ENCODE measurements at regions not wholly inside any gene's neighbourhood (a gene's known extent, or its start where the extent isn't known, plus 50 kb on each side); places are given as distances from the start of the nearest gene placed in this dataset.

- TF ChIP-seq ZBTB10 (tag by site-specific recombination; IDR thresholded peaks at IDR 0.05) (no peak), GLIS2 (tag by site-specific recombination; IDR thresholded peaks at IDR 0.05) (no peak)
- TF ChIP-seq, protein P1, sequence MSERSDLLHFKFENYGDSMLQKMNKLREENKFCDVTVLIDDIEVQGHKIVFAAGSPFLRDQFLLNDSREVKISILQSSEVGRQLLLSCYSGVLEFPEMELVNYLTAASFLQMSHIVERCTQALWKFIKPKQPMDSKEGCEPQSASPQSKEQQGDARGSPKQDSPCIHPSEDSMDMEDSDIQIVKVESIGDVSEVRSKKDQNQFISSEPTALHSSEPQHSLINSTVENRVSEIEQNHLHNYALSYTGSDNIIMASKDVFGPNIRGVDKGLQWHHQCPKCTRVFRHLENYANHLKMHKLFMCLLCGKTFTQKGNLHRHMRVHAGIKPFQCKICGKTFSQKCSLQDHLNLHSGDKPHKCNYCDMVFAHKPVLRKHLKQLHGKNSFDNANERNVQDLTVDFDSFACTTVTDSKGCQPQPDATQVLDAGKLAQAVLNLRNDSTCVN (tag by site-specific recombination; optimal IDR thresholded peaks at IDR 0.05), result no peak
These were observed 350.1 kb upstream of the TNRC6C start (continued) for GRCh38 chr17:77608431-77608830.

GRCh38 chr17:77609553-77610517 is 348.7 kb upstream of the TNRC6C start:
- no peaks in the 10 kb centered on the region for H3K36me3 ChIP-seq (ENCODE audit: control insufficient read depth in 2 of 2, insufficient read depth in 1 of 2, low read length in 2 of 2)
- ChIA-PET CTCF (interaction anchor here (0.5 to 1.5 kb wide), 3 partner anchors 67 to 234 kb away, joined by 3 to 4 read pairs (median 3); no protein-coding TSS in a partner anchor), POLR2A (interaction anchor here (0.6 kb wide), 1 partner anchor 262 kb away, joined by 4 read pairs; no protein-coding TSS in a partner anchor)
- no peaks in the 10 kb centered on the region for H3K9me3 ChIP-seq (ENCODE audit: control insufficient read depth, insufficient read depth, low read depth, low read length)
- TF ChIP-seq ZNF324 (tag by site-specific recombination; IDR thresholded peaks at IDR 0.05) (no peak), ZEB2 (tag by site-specific recombination; IDR thresholded peaks at IDR 0.05) (no peak), ZNF521 (tag by site-specific recombination; IDR thresholded peaks at IDR 0.05) (no peak)
- no peak overlapping the region for H3K4me3 ChIP-seq (ENCODE audit: low read depth, low read length)
- no peak overlapping the region for H3K27ac ChIP-seq (ENCODE audit: extremely low read depth, low read depth, low read length)
- no peaks in the 10 kb centered on the region for H3K4me1 ChIP-seq (ENCODE audit: control insufficient read depth, insufficient read depth, low read length)

GRCh38 chr17:77610518-77610893 is 348.0 kb upstream of the TNRC6C start:
- no peak overlapping the region for H3K27ac ChIP-seq (ENCODE audit: extremely low read depth, low read depth, low read length)
- no peaks in the 10 kb centered on the region for H3K4me1 ChIP-seq (ENCODE audit: control insufficient read depth, insufficient read depth, low read length)
- ChIA-PET CTCF (interaction anchor here (0.5 to 1.5 kb wide), 3 partner anchors 68 to 233 kb away, joined by 3 to 4 read pairs (median 3); no protein-coding TSS in a partner anchor), POLR2A (no interaction called here)
- TF ChIP-seq ZNF791 (tag by site-specific recombination; IDR thresholded peaks at IDR 0.05), result no peak
- no peak for TF ChIP-seq ZNF555 (tag by site-specific recombination; conservative IDR thresholded peaks at IDR 0.05)
- no peak for TF ChIP-seq ZNF354C (tag by site-specific recombination; IDR thresholded peaks at IDR 0.05; ENCODE audit: borderline replicate concordance, low read depth)
- no peak for TF ChIP-seq BCL11A (tag by site-specific recombination; IDR thresholded peaks at IDR 0.05; ENCODE audit: low read depth)
- TF ChIP-seq ZNF223 (tag by site-specific recombination; IDR thresholded peaks at IDR 0.05), result no peak
- no peak for TF ChIP-seq ZNF140 (tag by site-specific recombination; IDR thresholded peaks at IDR 0.05)
- no peak for TF ChIP-seq SCRT1 (tag by site-specific recombination; IDR thresholded peaks at IDR 0.05; ENCODE audit: borderline replicate concordance)
- no peaks in the 10 kb centered on the region for H3K36me3 ChIP-seq (ENCODE audit: control insufficient read depth in 2 of 2, insufficient read depth in 1 of 2, low read length in 2 of 2)
- no peak overlapping the region for H3K4me3 ChIP-seq (ENCODE audit: low read depth, low read length)
- H3K9me3 ChIP-seq (ENCODE audit: control insufficient read depth, insufficient read depth, low read depth, low read length), result no peaks in the 10 kb centered on the region

DNA sequence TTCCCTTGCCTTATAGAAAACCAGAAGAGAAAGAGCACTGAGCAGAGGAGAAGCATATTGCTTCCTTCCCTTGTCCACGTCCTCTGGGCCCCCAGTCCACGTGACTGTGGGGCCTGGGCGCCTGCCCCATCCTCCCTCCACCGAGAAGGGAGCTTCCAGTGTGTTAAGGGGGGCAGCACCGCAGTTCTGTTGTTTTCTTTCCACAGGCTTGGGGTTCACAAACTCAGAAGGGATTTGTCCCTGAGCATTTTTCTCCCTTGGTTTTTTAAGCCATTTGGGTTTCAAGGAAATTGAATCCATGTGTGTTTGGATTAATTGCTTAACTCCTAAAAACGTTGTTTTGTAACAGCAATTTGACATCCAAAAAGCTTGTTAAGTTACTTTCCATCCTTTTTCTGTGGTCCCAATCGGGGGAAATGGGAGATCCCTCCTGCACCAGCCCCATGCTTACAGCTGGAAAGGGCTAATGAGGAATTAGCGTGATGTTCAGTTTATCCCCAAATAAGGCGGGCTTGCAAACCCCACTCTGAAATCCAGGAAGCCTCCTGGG is 347.5 kb upstream of the TNRC6C start:
- ChIA-PET CTCF (no interaction called here), POLR2A (interaction anchor here (0.6 kb wide), 1 partner anchor 42 kb away, joined by 3 read pairs; no protein-coding TSS in a partner anchor)
- Histone ChIP-seq H3K4me1 (ENCODE audit: control insufficient read depth, insufficient read depth, low read length) (no peaks in the 10 kb centered on the region), H3K4me3 (ENCODE audit: low read depth, low read length) (no peak overlapping the region), H3K36me3 (ENCODE audit: control insufficient read depth in 2 of 2, insufficient read depth in 1 of 2, low read length in 2 of 2) (no peaks in the 10 kb centered on the region), H3K9me3 (ENCODE audit: control insufficient read depth, insufficient read depth, low read depth, low read length) (no peaks in the 10 kb centered on the region), H3K27ac (ENCODE audit: extremely low read depth, low read depth, low read length) (no peak overlapping the region)
- TF ChIP-seq KLF17 (tag by site-specific recombination; IDR thresholded peaks at IDR 0.05) (no peak), ZNF521 (tag by site-specific recombination; IDR thresholded peaks at IDR 0.05) (no peak), GLI4 (tag by site-specific recombination; IDR thresholded peaks at IDR 0.05) (no peak)
- TF ChIP-seq, protein P2, sequence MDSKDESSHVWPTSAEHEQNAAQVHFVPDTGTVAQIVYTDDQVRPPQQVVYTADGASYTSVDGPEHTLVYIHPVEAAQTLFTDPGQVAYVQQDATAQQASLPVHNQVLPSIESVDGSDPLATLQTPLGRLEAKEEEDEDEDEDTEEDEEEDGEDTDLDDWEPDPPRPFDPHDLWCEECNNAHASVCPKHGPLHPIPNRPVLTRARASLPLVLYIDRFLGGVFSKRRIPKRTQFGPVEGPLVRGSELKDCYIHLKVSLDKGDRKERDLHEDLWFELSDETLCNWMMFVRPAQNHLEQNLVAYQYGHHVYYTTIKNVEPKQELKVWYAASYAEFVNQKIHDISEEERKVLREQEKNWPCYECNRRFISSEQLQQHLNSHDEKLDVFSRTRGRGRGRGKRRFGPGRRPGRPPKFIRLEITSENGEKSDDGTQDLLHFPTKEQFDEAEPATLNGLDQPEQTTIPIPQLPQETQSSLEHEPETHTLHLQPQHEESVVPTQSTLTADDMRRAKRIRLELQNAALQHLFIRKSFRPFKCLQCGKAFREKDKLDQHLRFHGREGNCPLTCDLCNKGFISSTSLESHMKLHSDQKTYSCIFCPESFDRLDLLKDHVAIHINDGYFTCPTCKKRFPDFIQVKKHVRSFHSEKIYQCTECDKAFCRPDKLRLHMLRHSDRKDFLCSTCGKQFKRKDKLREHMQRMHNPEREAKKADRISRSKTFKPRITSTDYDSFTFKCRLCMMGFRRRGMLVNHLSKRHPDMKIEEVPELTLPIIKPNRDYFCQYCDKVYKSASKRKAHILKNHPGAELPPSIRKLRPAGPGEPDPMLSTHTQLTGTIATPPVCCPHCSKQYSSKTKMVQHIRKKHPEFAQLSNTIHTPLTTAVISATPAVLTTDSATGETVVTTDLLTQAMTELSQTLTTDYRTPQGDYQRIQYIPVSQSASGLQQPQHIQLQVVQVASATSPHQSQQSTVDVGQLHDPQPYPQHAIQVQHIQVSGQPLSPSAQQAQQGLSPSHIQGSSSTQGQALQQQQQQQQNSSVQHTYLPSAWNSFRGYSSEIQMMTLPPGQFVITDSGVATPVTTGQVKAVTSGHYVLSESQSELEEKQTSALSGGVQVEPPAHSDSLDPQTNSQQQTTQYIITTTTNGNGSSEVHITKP (tag by site-specific recombination; IDR thresholded peaks at IDR 0.05), result no peak
- TF ChIP-seq, protein P3, sequence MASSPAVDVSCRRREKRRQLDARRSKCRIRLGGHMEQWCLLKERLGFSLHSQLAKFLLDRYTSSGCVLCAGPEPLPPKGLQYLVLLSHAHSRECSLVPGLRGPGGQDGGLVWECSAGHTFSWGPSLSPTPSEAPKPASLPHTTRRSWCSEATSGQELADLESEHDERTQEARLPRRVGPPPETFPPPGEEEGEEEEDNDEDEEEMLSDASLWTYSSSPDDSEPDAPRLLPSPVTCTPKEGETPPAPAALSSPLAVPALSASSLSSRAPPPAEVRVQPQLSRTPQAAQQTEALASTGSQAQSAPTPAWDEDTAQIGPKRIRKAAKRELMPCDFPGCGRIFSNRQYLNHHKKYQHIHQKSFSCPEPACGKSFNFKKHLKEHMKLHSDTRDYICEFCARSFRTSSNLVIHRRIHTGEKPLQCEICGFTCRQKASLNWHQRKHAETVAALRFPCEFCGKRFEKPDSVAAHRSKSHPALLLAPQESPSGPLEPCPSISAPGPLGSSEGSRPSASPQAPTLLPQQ (tag by site-specific recombination; IDR thresholded peaks at IDR 0.05), result no peak
